GM23338 (cell line): ENCODE measurements at regions not wholly inside any gene's neighbourhood (a gene's known extent, or its start where the extent isn't known, plus 50 kb on each side); places are given as distances from the start of the nearest gene placed in this dataset.

Source experiments
- CREB1 ChIP-seq: fragments of 250-450 bp; sonication (Bioruptor Pico); IDR thresholded peaks from 2 replicates; pipeline ENCODE4 v1.5.0; 2020; ENCODE audit warnings: low read depth, mild to moderate bottlenecking, moderate library complexity
- CTCF ChIP-seq, 2 experiments: fragments of 200-600 bp in 1 of 2; sonication (generic) in 1 of 2; conservative IDR thresholded peaks; 2 replicates each; pipeline versions ENCODE4 v1.5.1 to v1.6.1; 2016 to 2017; ENCODE audit warnings: antibody characterized with exemption in 2 of 2, low read depth in 2 of 2, mild to moderate bottlenecking in 2 of 2, moderate library complexity in 1 of 2
- ETS1 ChIP-seq: IDR thresholded peaks from 2 replicates; pipeline ENCODE4 v1.6.1; 2016; ENCODE audit warnings: antibody characterized with exemption
- EZH2 ChIP-seq: fragments of 200-600 bp; sonication (generic); IDR thresholded peaks from one replicate; pipeline ENCODE4 v1.8.0; 2017; ENCODE audit warnings: antibody characterized with exemption, mild to moderate bottlenecking, low read depth; ENCODE audit not compliant: unreplicated experiment
- EZH2phosphoT487 ChIP-seq: fragments of 200-600 bp; sonication (generic); IDR thresholded peaks from one replicate; pipeline ENCODE4 v1.8.1; 2018; ENCODE audit warnings: antibody characterized with exemption; ENCODE audit not compliant: unreplicated experiment
- JUNB ChIP-seq: IDR thresholded peaks from one replicate; pipeline ENCODE4 v1.6.1; 2016; ENCODE audit warnings: antibody characterized with exemption; ENCODE audit not compliant: unreplicated experiment
- NANOG ChIP-seq: IDR thresholded peaks from 2 replicates; pipeline ENCODE4 v1.6.1; 2016; ENCODE audit warnings: antibody characterized with exemption, borderline replicate concordance
- POLR2AphosphoS5 ChIP-seq: IDR thresholded peaks from 2 replicates; pipeline ENCODE4 v1.6.1; 2016; ENCODE audit warnings: antibody characterized with exemption, low read depth
- REST ChIP-seq: IDR thresholded peaks from one replicate; pipeline ENCODE4 v1.6.1; 2018; ENCODE audit warnings: antibody characterized with exemption; ENCODE audit not compliant: unreplicated experiment
- STAT1 ChIP-seq: IDR thresholded peaks from one replicate; pipeline ENCODE4 v1.6.1; 2016; ENCODE audit warnings: antibody characterized with exemption; ENCODE audit not compliant: unreplicated experiment
- ZNF114 ChIP-seq: fragments of 250-450 bp; sonication (Bioruptor Pico); IDR thresholded peaks from 2 replicates; pipeline ENCODE4 v1.5.0; 2020; ENCODE audit warnings: mild to moderate bottlenecking, moderate library complexity
- ZNF331 ChIP-seq: fragments of 250-450 bp; sonication (Bioruptor Pico); IDR thresholded peaks from 2 replicates; pipeline ENCODE4 v1.5.0; 2020; ENCODE audit warnings: low read depth, mild to moderate bottlenecking, moderate library complexity
- ZNF462 ChIP-seq: fragments of 250-450 bp; sonication (Bioruptor Pico); IDR thresholded peaks from 2 replicates; pipeline ENCODE4 v1.5.0; 2020; ENCODE audit warnings: mild to moderate bottlenecking, moderate library complexity

- TF ChIP-seq EZH2 (no peak), CTCF (conservative IDR thresholded peaks at IDR 0.05; ENCODE audit: low read depth in 2 of 2) (no peak), POLR2AphosphoS5 (no peak), REST (no peak), JUNB (no peak), CREB1 (CRISPR knock-in tag) (no peak), NANOG (no peak), ZNF462 (CRISPR knock-in tag) (no peak), ZNF114 (CRISPR knock-in tag) (no peak), ETS1 (no peak), EZH2phosphoT487 (no peak), STAT1 (no peak), ZNF331 (CRISPR knock-in tag) (no peak)
Observed at GRCh38 chr2:195333869-195334268, 323.2 kb upstream of the SLC39A10 start.
